Islet precursor cell (in vitro differentiated cells): ENCODE measurements at regions not wholly inside any gene's neighbourhood (a gene's known extent, or its start where the extent isn't known, plus 50 kb on each side); places are given as distances from the start of the nearest gene placed in this dataset.
"Not testable (repeated sequence)": the region's sequence is repeated elsewhere in the genome, so short reads cannot be mapped to it uniquely, and the experiment has no call there.

ENCODE experiments used
- DNase-seq: peaks from one replicate; pipeline ENCODE4 v3.0.0-alpha.2; 2018

- DNase-seq: no peak
These were observed 262.7 kb downstream of the DEPDC1B start for GRCh38 chr5:60437308-60437707.

- DNase-seq: no peak
These were observed 263.4 kb downstream of the DEPDC1B start for GRCh38 chr5:60436518-60436917.

DNA sequence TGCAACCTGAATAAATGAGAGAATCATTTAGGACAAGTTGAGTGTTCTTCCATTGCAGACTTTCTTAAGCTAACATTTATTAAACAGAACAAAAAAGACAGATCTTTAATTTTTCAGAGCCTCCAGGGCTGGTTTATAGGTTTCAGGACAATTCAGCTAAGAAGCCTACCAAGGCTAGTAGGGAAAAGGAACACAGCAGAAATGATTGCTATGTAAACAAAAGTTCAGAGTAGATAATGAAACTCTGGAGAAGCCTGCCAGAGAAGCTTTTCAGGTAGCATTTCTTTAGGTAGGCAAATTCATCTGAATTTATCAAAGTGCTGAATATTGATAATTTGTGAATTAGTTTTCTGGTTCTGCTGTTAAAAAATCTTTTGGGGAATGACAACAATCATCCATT, 264.2 kb downstream of the DEPDC1B start:
- no peak for DNase-seq

DNA sequence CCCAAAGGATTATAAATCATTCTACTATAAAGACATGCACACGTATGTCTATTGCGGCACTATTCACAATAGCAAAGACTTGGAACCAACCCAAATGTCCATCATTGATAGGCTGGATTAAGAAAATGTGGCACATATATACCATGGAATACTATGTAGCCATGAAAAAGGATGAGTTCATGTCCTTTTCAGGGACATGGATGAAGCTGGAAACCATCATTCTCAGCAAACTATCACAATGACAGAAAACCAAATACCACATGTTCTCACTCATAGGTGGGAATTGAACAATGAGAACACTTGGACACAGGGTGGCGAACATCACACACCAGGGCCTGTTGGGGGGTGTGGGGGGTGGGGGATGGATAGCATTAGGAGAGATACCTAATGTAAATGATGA, 273.8 kb downstream of the DEPDC1B start:
- DNase-seq: not testable (repeated sequence)

- DNase-seq: not testable (repeated sequence)
These were observed 279.2 kb downstream of the DEPDC1B start for GRCh38 chr5:60420773-60421172.

DNA sequence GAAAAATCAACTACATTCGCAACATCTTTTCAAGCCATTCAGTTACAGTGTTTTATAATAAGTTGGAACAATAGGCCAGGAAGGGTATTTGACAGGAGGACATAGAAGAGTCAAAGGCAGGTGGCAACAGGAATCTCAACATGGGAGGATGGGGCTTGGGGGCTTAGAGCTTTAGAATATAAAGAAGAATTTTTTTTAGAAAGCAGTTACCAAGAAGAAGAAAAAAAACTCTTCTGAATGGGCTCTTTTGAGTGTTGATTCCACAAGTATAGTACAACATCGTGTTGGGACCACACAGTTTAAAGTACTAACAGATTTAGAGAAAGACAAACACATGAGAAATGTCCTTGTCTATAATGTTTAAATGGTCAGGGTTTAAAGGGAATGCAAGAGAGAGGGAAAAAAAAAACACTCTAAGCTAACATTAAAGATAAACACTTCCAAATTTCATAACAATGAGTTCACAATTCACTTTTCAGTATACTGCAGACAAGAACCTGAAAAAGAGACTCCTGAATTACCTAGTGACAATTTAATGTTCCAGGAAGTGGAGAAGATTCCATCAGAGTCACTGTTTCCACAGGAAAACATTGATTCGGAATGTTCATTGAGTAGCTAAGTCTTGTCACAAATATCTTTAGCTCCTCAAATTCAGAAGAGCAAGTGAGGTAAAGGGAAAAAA, 282.3 kb downstream of the DEPDC1B start:
- no peak for DNase-seq

DNA sequence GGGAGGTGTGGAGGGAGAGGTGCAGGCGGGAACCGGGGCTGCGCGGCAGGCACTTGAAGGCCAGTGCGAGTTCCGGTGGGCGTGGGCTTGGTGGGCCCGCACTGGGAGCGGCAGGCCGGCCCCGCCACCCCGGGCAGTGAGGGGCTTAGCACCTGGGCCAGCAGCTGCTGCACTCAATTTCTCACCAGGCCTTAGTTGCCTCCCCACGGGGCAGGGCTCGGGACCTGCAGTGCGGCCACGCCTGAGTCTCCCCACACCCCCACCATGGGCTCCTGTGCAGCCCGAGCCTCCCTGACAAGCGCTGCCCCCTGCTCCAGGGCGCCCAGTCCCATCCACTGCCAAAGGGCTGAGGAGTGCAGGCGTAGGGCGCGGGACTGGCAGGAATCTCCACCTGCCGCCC, 284.5 kb downstream of the DEPDC1B start:
- no peak for DNase-seq

DNA sequence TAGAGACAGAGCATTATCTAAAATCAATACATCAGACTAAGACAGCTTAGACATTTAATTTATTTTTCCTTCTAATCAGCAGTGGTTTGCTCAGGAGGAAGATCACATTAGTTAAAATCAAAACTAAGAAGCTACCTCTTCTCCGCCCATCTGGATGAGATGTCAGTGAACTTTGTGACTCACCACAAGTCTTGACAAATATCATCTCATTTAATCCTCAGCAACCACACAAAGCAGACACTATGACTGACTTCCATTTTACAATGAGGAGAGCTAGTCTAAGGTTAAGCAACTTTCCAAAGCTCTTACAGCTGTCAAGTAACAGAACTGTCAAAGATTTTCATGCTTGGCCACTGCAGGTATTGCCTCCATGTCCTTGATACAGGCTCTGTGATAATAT, 289.5 kb downstream of the DEPDC1B start:
- DNase-seq: no peak

GRCh38 chr5:60404171-60404570, 295.8 kb downstream of the DEPDC1B start:
- DNase-seq: no peak

DNA sequence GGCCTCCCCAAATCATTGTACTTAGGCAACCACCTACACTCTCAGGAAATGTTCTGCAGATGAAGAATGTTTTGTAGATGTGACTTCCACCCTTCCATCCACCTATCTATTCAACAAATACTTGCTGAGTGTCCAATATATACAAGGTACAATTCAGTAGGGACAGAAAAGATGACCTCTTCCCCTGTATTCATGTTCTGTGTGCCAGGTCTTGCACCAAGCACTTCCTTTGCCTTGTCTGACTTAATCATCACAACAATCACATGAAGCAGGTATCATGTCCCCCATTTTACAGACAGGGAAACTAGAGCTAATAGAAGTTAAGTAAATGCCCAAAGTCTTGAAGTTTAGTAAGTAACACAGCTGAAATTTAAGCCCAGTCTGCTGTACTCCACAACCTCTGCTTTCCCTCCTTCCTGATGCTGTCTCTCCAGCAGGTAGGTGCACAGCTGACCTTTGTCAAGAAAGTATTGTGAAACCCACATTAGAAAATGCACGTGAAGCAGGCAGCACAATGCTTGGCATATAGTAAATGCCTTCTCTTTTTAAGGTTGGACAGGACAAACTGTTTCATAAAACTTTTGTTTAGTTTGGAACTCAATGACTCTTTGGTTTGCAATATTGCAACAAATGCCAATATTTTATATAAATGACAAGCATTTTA, 296.5 kb downstream of the DEPDC1B start:
- DNase-seq: no peak

DNA sequence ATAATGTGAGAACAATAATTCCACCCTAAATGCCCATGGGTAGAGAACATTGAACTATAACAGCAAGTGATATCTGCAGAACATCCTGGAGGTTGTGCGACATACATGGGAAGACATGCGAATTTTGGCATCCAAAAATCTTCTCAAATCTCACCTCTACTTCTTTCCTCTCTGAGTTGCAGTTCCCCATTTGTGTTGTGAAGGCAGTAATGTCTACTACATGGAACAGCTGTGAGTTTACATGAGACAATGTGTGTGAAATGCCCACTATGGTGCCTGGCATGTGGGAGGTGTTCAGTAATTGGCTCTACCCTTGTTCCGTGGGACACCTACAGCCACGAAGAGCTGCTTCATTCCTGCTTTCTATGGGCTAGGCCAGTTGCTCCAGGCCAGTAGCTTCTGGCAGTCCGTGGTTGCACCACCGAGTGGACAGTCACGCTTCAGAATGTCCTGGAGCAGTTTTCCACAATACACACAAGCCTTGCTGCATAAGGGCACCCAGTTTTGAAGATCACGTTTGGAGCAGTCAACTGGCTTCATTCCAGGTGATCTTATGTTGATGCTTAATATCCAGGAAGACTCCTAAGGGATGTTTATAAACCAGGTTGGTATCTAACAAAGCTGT, 297.7 kb downstream of the DEPDC1B start:
- no peak for DNase-seq

DNA sequence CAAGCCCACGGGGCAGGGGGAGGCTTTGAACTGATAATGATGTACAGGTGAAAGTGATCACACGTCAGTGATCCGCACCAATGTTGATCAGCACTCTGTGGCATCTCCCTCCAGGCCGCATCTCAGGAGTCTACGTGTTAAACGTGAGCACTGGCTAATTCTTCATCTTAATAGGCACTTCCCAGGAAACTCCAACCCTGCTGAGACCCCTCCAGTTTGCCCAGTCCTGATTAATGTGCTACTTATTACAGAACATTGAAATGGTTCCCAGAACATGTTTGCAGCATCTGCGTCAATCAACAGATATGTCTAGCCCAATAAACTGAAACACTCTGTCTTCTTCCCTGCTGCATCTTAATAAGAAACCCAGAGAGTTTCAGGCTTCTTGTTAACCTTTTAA, 298.4 kb downstream of the DEPDC1B start:
- DNase-seq: no peak

DNA sequence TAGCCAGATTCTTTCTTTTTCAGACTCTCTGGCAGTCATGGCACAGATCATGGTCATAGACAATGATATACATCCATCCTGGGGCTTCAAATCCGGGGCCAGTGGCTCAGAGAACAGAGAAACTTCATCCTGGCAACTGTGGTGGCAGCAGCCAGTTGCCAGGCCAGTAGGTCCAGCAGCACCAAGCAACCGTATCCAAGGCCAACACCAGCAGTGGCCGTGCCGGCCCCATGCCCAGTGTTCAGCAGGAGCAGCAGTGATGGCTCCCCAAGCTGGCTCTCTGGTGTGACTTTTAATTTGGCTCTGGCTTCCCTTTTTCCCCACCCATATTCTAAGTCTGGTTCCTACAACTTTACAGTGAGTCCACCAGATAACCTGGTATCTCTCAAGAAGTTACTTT, 300.5 kb downstream of the DEPDC1B start:
- DNase-seq: no peak

GRCh38 chr5:60395712-60396329, 304.1 kb downstream of the DEPDC1B start:
- DNase-seq: no peak

GRCh38 chr5:60387051-60387440, 312.9 kb downstream of the DEPDC1B start:
- DNase-seq: no peak

DNA sequence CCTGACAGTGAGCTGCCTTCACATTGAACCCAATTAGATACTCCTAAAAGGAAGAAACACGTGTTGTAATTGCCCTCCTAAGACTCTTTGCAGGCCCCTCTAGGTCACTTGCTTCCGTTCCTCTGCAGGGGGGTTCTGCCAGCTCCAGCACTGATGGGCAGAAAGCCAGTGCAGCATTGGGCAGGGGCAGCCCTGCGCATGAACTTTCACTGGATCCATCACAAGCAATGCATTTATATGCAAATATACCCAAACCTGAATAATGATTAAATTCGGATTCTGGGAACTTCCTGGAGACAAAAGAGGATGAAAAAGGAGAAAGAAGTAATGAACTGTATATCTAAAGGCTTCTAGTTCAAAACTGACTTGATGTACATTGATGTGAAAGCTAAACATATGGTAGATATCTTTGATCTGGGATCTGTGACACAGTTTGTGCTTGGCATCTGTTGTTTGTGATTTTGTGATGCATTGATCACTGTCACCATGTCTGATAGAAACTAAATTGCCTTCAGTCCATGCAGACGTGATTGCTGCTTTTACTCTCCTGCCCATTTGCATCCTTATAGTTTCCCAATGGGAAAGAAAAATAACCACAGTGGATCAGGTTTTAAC, 313.4 kb downstream of the DEPDC1B start:
- DNase-seq: no peak

DNA sequence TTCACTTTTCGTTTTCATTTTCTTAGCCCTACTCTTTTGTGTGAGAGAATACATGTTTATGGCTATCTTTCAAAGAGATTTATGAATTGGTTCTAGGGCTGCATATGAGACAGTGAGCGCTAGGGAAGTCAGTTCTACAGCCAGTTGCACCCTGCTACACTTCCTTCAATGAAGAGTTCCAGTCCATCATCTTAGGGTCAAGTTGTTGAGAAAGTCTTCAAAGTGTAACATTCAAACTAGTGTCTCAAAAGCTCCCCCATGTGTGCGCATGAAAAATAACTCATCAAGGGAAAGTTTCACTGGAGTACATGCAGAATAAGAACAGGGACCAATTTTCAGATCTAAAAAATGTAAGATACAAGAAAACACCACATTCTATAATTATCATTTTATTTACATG, 317.2 kb downstream of the DEPDC1B start:
- DNase-seq: no peak

GRCh38 chr5:60379907-60380306, 320.1 kb downstream of the DEPDC1B start:
- DNase-seq: no peak

- DNase-seq: no peak
These were observed 322.1 kb downstream of the DEPDC1B start for GRCh38 chr5:60377826-60378225.

GRCh38 chr5:60376860-60377259, 323.1 kb downstream of the DEPDC1B start:
- DNase-seq: no peak

DNA sequence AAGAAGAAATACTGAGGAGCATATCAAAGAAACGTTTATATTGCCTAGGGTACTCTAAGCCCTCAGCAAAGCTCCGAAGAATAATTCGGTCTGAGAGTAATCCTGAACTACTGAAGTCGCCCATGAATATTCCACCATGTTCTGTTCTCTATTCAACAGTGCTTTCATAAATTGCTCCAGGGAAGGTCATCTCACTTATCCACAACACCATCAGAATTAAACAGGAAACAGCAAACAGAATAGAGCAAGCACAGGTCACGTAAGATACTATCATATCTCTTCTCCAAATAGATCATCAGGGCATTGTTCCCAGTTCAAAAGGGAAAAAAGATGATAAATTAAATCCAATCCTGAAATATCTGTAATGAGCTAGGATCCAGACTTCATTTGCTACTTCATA, 325.6 kb downstream of the DEPDC1B start:
- no peak for DNase-seq

DNA sequence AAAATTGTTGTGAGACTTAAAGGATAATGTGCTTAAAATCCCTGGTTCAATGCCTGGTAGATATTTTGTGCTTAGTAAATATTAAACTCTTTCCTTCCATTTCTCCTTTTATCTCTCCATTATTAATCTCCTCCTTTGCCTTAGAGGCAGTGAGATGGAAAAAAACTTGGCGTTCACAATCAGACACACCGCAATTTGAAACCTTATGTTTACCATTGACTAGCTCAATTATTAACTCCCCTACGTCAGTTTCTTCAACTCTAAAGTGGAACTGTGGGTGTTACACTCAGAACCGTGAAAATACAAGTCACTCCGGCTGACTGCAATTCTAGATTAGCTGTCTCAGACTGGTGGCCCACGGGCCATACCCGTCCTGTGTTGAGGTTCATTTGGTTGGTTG, 327.2 kb downstream of the DEPDC1B start:
- DNase-seq: no peak

- DNase-seq: no peak
These were observed 328.9 kb downstream of the DEPDC1B start for GRCh38 chr5:60371065-60371464.

- no peak for DNase-seq
These were observed 329.5 kb downstream of the DEPDC1B start for GRCh38 chr5:60370508-60370907.
